Caco-2 (cell line): ENCODE measurements at regions not wholly inside any gene's neighbourhood (a gene's known extent, or its start where the extent isn't known, plus 50 kb on each side); places are given as distances from the start of the nearest gene placed in this dataset.

Source experiments
- BruUV-seq: library from RNA; stranded (reverse); fragments of 400-500 nt; replicated peaks from 2 replicates; lab custom pipeline; 2021; lab: Mats Ljungman, UMichigan
- CTCF ChIA-PET: fragments of 300-600 bp; sonication (Branson Sonifier 250); formaldehyde crosslinking; loops from one replicate; lab custom pipeline; 2022; ENCODE audit warnings: antibody characterized with exemption; lab: Charles Lee
- POLR2A ChIA-PET: fragments of 300-600 bp; sonication (Branson Sonifier 250); formaldehyde crosslinking; loops from one replicate; lab custom pipeline; 2022; ENCODE audit warnings: antibody characterized with exemption; lab: Charles Lee
- DNase-seq, 2 experiments: peaks; one replicate each; pipeline versions ENCODE4 v3.0.0 to v3.0.0-alpha.2; 2020 to 2022
- H3K27me3 ChIP-seq: replicated peaks from 2 replicates; pipeline ENCODE4 v1.6.0; 2011; ENCODE audit warnings: low read length; ENCODE audit not compliant: control insufficient read depth, insufficient read depth
- H3K36me3 ChIP-seq: 2 replicates; pipeline ENCODE4 v1.5.1; 2011; ENCODE audit warnings: low read length; ENCODE audit not compliant: control insufficient read depth, insufficient read depth
- H3K4me1 ChIP-seq: fragments of 250-450 bp; sonication (Bioruptor Pico); 2 replicates; pipeline ENCODE4 v1.5.1; 2020; ENCODE audit warnings: mild to moderate bottlenecking
- H3K4me3 ChIP-seq: 2 replicates; pipeline ENCODE4 v1.5.1; 2011; ENCODE audit warnings: low read depth, mild to moderate bottlenecking, control low read depth, low read length
- H3K9me3 ChIP-seq: fragments of 250-450 bp; sonication (Bioruptor Pico); 2 replicates; pipeline ENCODE4 v1.5.1; 2020; ENCODE audit warnings: mild to moderate bottlenecking, moderate library complexity
- H3K27ac Mint-ChIP-seq: one replicate; pipeline ENCODE4 v1.8.0; 2022; ENCODE audit warnings: mixed read lengths; ENCODE audit not compliant: unreplicated experiment
- H3K27me3 Mint-ChIP-seq: one replicate; pipeline ENCODE4 v1.8.0; 2022; ENCODE audit warnings: mixed read lengths; ENCODE audit not compliant: insufficient read depth, unreplicated experiment
- H3K36me3 Mint-ChIP-seq: one replicate; pipeline ENCODE4 v1.8.0; 2022; ENCODE audit warnings: mild to moderate bottlenecking, mixed read lengths; ENCODE audit not compliant: insufficient read depth, unreplicated experiment
- H3K4me1 Mint-ChIP-seq: one replicate; pipeline ENCODE4 v1.8.0; 2022; ENCODE audit warnings: low read depth, mixed read lengths; ENCODE audit not compliant: unreplicated experiment
- H3K4me3 Mint-ChIP-seq: one replicate; pipeline ENCODE4 v1.8.0; 2022; ENCODE audit warnings: mild to moderate bottlenecking, moderate library complexity, mixed read lengths; ENCODE audit not compliant: unreplicated experiment
- H3K9me3 Mint-ChIP-seq: one replicate; pipeline ENCODE4 v1.8.0; 2022; ENCODE audit warnings: mixed read lengths; ENCODE audit not compliant: unreplicated experiment
- CTCF ChIP-seq, 2 experiments: fragments of 200-600 bp in 1 of 2; IDR thresholded peaks; 1 replicate in 1 of 2; 2 replicates in 1 of 2; pipeline versions ENCODE4 v1.5.1 to v1.8.0; 2011 to 2022; ENCODE audit warnings: antibody characterized with exemption in 1 of 2, control low read depth in 1 of 2, inconsistent platforms in 1 of 2, low read depth in 1 of 2, low read length in 1 of 2, mild to moderate bottlenecking in 1 of 2, moderate library complexity in 1 of 2; ENCODE audit not compliant: insufficient read depth in 1 of 2, severe bottlenecking in 1 of 2, unreplicated experiment in 1 of 2
- intact Hi-C: fragments of 100-400 bp; cut with micrococcal nuclease; formaldehyde crosslinking; loops from one replicate; pipeline ENCODE4 v1.10.0; 2022; ENCODE audit not compliant: unreplicated experiment

- peaks cover 11% of the 10 kb centered on the region for H3K27me3 Mint-ChIP-seq
- no peak for DNase-seq
- Histone ChIP-seq H3K9me3 (no peaks in the 10 kb centered on the region), H3K4me1 (no peaks in the 10 kb centered on the region), H3K36me3 (no peaks in the 10 kb centered on the region), H3K4me3 (no peak overlapping the region), H3K27me3 (no peaks in the 10 kb centered on the region; the same call in 1 of the 2 replicates)
- H3K9me3 Mint-ChIP-seq, result no peaks in the 10 kb centered on the region
- no peaks in the 10 kb centered on the region for H3K4me1 Mint-ChIP-seq
- no peak for TF ChIP-seq CTCF (IDR thresholded peaks at IDR 0.05; ENCODE audit: insufficient read depth in 1 of 2, low read depth in 1 of 2, low read length in 1 of 2, severe bottlenecking in 1 of 2, unreplicated experiment in 1 of 2)
- BruUV-seq, result no TSS peak
- no peak overlapping the region for H3K4me3 Mint-ChIP-seq
- CTCF ChIA-PET, result no interaction called here
- no peaks in the 10 kb centered on the region for H3K36me3 Mint-ChIP-seq
- no peak overlapping the region for H3K27ac Mint-ChIP-seq
- intact Hi-C loops, result no loop called here
- POLR2A ChIA-PET, result no interaction called here
Measured at GRCh38 chr7:131970602-131971001, 414.2 kb upstream of the PODXL start.

DNA sequence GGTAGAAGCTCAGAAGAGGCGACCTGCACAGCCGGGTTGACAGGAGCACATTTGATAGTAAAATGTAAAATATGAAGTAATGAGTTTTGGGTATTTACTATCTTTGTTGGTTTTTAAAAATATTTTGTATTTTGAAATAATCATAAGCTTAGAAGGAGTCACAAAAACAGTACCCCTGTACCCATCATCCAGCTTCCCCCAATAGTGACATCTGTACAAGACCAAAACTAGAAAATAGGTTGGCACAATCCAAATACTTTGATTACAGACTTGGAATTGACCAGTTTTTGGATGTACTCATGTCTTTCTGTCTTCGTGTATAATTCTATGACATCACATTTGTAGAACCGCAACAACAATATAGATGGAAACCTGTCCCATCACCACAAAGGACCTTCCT lies 413.1 kb upstream of the PODXL start:
- BruUV-seq, result no TSS peak
- no peaks in the 10 kb centered on the region for H3K36me3 Mint-ChIP-seq
- intact Hi-C loops, result no loop called here
- ChIA-PET CTCF (no interaction called here), POLR2A (no interaction called here)
- no peaks in the 10 kb centered on the region; the same call in 1 of the 2 replicates for H3K27me3 ChIP-seq
- no peaks in the 10 kb centered on the region for H3K4me1 Mint-ChIP-seq
- H3K27ac Mint-ChIP-seq, result no peak overlapping the region
- no peak overlapping the region for H3K4me3 Mint-ChIP-seq
- TF ChIP-seq CTCF (IDR thresholded peaks at IDR 0.05; ENCODE audit: insufficient read depth in 1 of 2, low read depth in 1 of 2, low read length in 1 of 2, severe bottlenecking in 1 of 2, unreplicated experiment in 1 of 2), result no peak
- H3K9me3 Mint-ChIP-seq, result no peaks in the 10 kb centered on the region
- H3K4me1 ChIP-seq, result no peaks in the 10 kb centered on the region
- no peaks in the 10 kb centered on the region for H3K9me3 ChIP-seq
- H3K36me3 ChIP-seq, result no peaks in the 10 kb centered on the region
- H3K27me3 Mint-ChIP-seq, result peaks cover 11% of the 10 kb centered on the region
- no peak for DNase-seq
- no peak overlapping the region for H3K4me3 ChIP-seq

DNA sequence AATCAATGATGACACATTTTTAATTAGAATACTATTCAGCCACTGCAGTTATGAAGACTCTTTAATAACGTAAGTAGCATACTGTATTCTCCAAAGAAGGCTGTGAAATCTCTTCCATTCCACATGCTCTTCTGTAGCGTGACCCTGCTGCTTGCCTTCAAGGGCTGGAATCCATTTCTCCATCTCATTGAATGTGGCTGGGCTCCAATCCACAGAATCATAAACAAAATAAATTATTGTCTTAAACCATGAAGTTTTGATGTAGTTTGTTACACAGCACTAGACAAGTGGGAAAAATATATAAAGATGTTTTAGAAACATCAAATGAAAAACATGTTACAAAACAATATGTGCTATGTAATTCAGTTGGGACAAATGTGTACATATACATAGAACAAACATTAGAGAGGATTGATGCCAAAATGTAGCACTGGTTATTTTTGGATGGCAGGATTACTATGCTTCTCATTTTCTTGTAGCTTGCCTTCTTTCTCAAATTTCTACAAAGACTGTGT lies 410.8 kb upstream of the PODXL start:
- no peak for DNase-seq
- H3K27ac Mint-ChIP-seq, result no peak overlapping the region
- Histone ChIP-seq H3K4me1 (no peaks in the 10 kb centered on the region), H3K4me3 (no peak overlapping the region), H3K27me3 (no peaks in the 10 kb centered on the region), H3K9me3 (no peaks in the 10 kb centered on the region), H3K36me3 (no peaks in the 10 kb centered on the region)
- no peak overlapping the region for H3K4me3 Mint-ChIP-seq
- BruUV-seq, result no TSS peak
- no peak for TF ChIP-seq CTCF (IDR thresholded peaks at IDR 0.05; ENCODE audit: insufficient read depth in 1 of 2, low read depth in 1 of 2, low read length in 1 of 2, severe bottlenecking in 1 of 2, unreplicated experiment in 1 of 2)
- intact Hi-C loops, result no loop called here
- H3K27me3 Mint-ChIP-seq, result peaks cover 12% of the 10 kb centered on the region
- no peaks in the 10 kb centered on the region for H3K36me3 Mint-ChIP-seq
- ChIA-PET POLR2A (no interaction called here), CTCF (no interaction called here)
- no peaks in the 10 kb centered on the region for H3K9me3 Mint-ChIP-seq
- H3K4me1 Mint-ChIP-seq, result no peaks in the 10 kb centered on the region
